Liver (tissue), 8 donors: ENCODE measurements at regions not wholly inside any gene's neighbourhood (a gene's known extent, or its start where the extent isn't known, plus 50 kb on each side); places are given as distances from the start of the nearest gene placed in this dataset.

Source experiments
- DNase-seq: peaks from one replicate; pipeline ENCODE4 v3.0.0-alpha.2; 2017; ENCODE audit warnings: low spot score
- H3K27ac ChIP-seq, 2 donors: one replicate each; pipeline ENCODE4 v1.7.0; 2013; ENCODE audit warnings: inconsistent platforms in 2 of 2, low read length in 2 of 2, control low read depth in 1 of 2, low read depth in 1 of 2, mild to moderate bottlenecking in 1 of 2
- H3K27me3 ChIP-seq, 4 donors: one replicate each; pipeline versions ENCODE4 v1.6.1 to v1.7.0; 2013; ENCODE audit warnings: low read length in 3 of 4, inconsistent platforms in 1 of 4, mild to moderate bottlenecking in 1 of 4, moderate library complexity in 1 of 4; ENCODE audit not compliant: control insufficient read depth in 4 of 4, insufficient read depth in 4 of 4
- H3K36me3 ChIP-seq, 4 donors: one replicate each; pipeline versions ENCODE4 v1.6.1 to v1.7.0; 2013; ENCODE audit warnings: low read length in 3 of 4, mild to moderate bottlenecking in 3 of 4, low read depth in 1 of 4, moderate library complexity in 1 of 4; ENCODE audit not compliant: control insufficient read depth in 4 of 4, insufficient read depth in 3 of 4
- H3K4me1 ChIP-seq, 4 donors: one replicate each; pipeline versions ENCODE4 v1.6.1 to v1.7.0; 2013; ENCODE audit warnings: low read length in 3 of 4, mild to moderate bottlenecking in 3 of 4, moderate library complexity in 1 of 4; ENCODE audit not compliant: control insufficient read depth in 4 of 4, insufficient read depth in 4 of 4
- H3K4me3 ChIP-seq, 3 donors: one replicate each; pipeline versions ENCODE4 v1.6.1 to v1.7.0; 2013; ENCODE audit warnings: low read length in 3 of 3, control low read depth in 1 of 3, low read depth in 1 of 3, mild to moderate bottlenecking in 1 of 3
- H3K9ac ChIP-seq, 2 donors: one replicate each; pipeline ENCODE4 v1.7.0; 2013; ENCODE audit warnings: low read length in 2 of 2, mild to moderate bottlenecking in 2 of 2, moderate library complexity in 2 of 2, control low read depth in 1 of 2, low read depth in 1 of 2
- H3K9me3 ChIP-seq, 4 donors: one replicate each; pipeline versions ENCODE4 v1.6.1 to v1.7.0; 2013; ENCODE audit warnings: low read length in 3 of 4; ENCODE audit not compliant: control insufficient read depth in 4 of 4
- ATF3 ChIP-seq: IDR thresholded peaks from 2 replicates; pipeline ENCODE4 v1.6.1; 2016; ENCODE audit warnings: antibody characterized with exemption
- CTCF ChIP-seq: fragments of 150-350 bp; IDR thresholded peaks from 2 replicates; pipeline ENCODE4 v1.5.1; 2017; ENCODE audit warnings: improper control_type of control experiment, low read depth, low read length; ENCODE audit not compliant: missing input control
- EGR1 ChIP-seq, 2 donors: IDR thresholded peaks; 2 replicates each; pipeline ENCODE4 v1.6.1; 2016 to 2018; ENCODE audit warnings: antibody characterized with exemption in 2 of 2, low read depth in 2 of 2
- FOXA1 ChIP-seq: IDR thresholded peaks from 2 replicates; pipeline ENCODE4 v1.6.1; 2016; ENCODE audit warnings: antibody characterized with exemption
- FOXA2 ChIP-seq: IDR thresholded peaks from 2 replicates; pipeline ENCODE4 v1.6.1; 2016; ENCODE audit warnings: antibody characterized with exemption
- GABPA ChIP-seq, 2 donors: IDR thresholded peaks in 1 of 2; conservative IDR thresholded peaks in 1 of 2; 2 replicates each; pipeline ENCODE4 v1.6.1; 2016; ENCODE audit warnings: antibody characterized with exemption in 2 of 2, mild to moderate bottlenecking in 1 of 2, moderate library complexity in 1 of 2
- HNF4A ChIP-seq, 2 donors: conservative IDR thresholded peaks; 2 replicates each; pipeline ENCODE4 v1.6.1; 2016; ENCODE audit warnings: antibody characterized with exemption in 2 of 2, mild to moderate bottlenecking in 2 of 2
- HNF4G ChIP-seq: IDR thresholded peaks from 2 replicates; pipeline ENCODE4 v1.6.1; 2016; ENCODE audit warnings: antibody characterized with exemption
- JUND ChIP-seq, 2 donors: IDR thresholded peaks; 2 replicates each; pipeline ENCODE4 v1.6.1; 2016; ENCODE audit warnings: antibody characterized with exemption in 2 of 2
- MAX ChIP-seq: IDR thresholded peaks from 2 replicates; pipeline ENCODE4 v1.6.1; 2016; ENCODE audit warnings: antibody characterized with exemption
- NR2F2 ChIP-seq: IDR thresholded peaks from 2 replicates; pipeline ENCODE4 v1.6.1; 2016; ENCODE audit warnings: antibody characterized with exemption
- RAD21 ChIP-seq, 2 donors: IDR thresholded peaks; 2 replicates each; pipeline ENCODE4 v1.6.1; 2016; ENCODE audit warnings: antibody characterized with exemption in 2 of 2, mild to moderate bottlenecking in 2 of 2
- REST ChIP-seq: IDR thresholded peaks from 2 replicates; pipeline ENCODE4 v1.6.1; 2016; ENCODE audit warnings: antibody characterized with exemption, mild to moderate bottlenecking
- RXRA ChIP-seq, 2 donors: IDR thresholded peaks; 2 replicates each; pipeline ENCODE4 v1.6.1; 2017 to 2018; ENCODE audit warnings: antibody characterized with exemption in 2 of 2, mild to moderate bottlenecking in 1 of 2
- SP1 ChIP-seq: IDR thresholded peaks from 2 replicates; pipeline ENCODE4 v1.6.1; 2018; ENCODE audit warnings: antibody characterized with exemption, mild to moderate bottlenecking
- TAF1 ChIP-seq: conservative IDR thresholded peaks from 2 replicates; pipeline ENCODE4 v1.6.1; 2016; ENCODE audit warnings: antibody characterized with exemption, mild to moderate bottlenecking
- YY1 ChIP-seq: IDR thresholded peaks from 2 replicates; pipeline ENCODE4 v1.6.1; 2016; ENCODE audit warnings: antibody characterized with exemption, mild to moderate bottlenecking
- ZBTB33 ChIP-seq: IDR thresholded peaks from 2 replicates; pipeline ENCODE4 v1.6.1; 2016; ENCODE audit warnings: antibody characterized with exemption
- WGBS: extraction: QIAGEN DNeasy Blood & Tissue Kit; methylation state at CpG from one replicate; pipeline ENCODE4 v1.1.7; 2013; 5-methylcytosine and 5-hydroxymethylcytosine counted together
- donor health status: healthy.
- donor health status: healthy.
- donor health status: healthy.
- donor health status: healthy.
- donor health status: healthy.

GRCh38 chr1:199753513-199753912 is 274.0 kb upstream of the NR5A2 start:
- Histone ChIP-seq H3K36me3 (no peaks in the 10 kb centered on the region), H3K27ac (peak overlapping the region; percentile 19 to 61), H3K4me3 (no peak overlapping the region), H3K9me3 (no peaks in the 10 kb centered on the region), H3K9ac (no peak overlapping the region), H3K4me1 (peaks cover 0 to 17% (median 4%) of the 10 kb centered on the region in 4 donors), H3K27me3 (no peaks in the 10 kb centered on the region)
- TF ChIP-seq NR2F2 (no peak), HNF4A (conservative IDR thresholded peaks at IDR 0.05) (peak; percentile 43 to 70), RAD21 (IDR thresholded peaks at IDR 0.05) (peak in 1 of 2 donors; percentile 9), ATF3 (no peak), HNF4G (no peak), JUND (IDR thresholded peaks at IDR 0.05) (peak in 1 of 2 donors; percentile 37), GABPA (IDR thresholded peaks at IDR 0.05 in 1 of 2, conservative IDR thresholded peaks at IDR 0.05 in 1 of 2) (no peak), MAX (no peak), FOXA2 (peak; percentile 7), RXRA (IDR thresholded peaks at IDR 0.05) (peak; percentile 60 to 66), REST (no peak), FOXA1 (no peak), YY1 (peak; percentile 79), SP1 (peak; percentile 81), ZBTB33 (no peak), TAF1 (no peak), EGR1 (IDR thresholded peaks at IDR 0.05; ENCODE audit: low read depth in 2 of 2) (peak in 1 of 2 donors; percentile 33), CTCF (no peak)
- DNase-seq: no peak
- 44% methylated on average over 2 of the region's 2 CpGs for WGBS
